Suppressor macrophage (primary cell): ENCODE measurements at regions not wholly inside any gene's neighbourhood (a gene's known extent, or its start where the extent isn't known, plus 50 kb on each side); places are given as distances from the start of the nearest gene placed in this dataset.
"Not testable (repeated sequence)": the region's sequence is repeated elsewhere in the genome, so short reads cannot be mapped to it uniquely, and the experiment has no call there.

Source experiments
- DNase-seq, 4 experiments: peaks; one replicate each; pipeline ENCODE4 v3.0.0-alpha.2; 2020 to 2022

- DNase-seq = not testable (repeated sequence)
Observed at GRCh38 chr9:64920147-64920546, 364.9 kb downstream of the FOXD4L5 start.

GRCh38 chr9:64888643-64889042, 396.4 kb downstream of the FOXD4L5 start:
- not testable (repeated sequence) for DNase-seq

- DNase-seq = peak; percentile 1 to 57 (median 40)
Observed at GRCh38 chr9:64870594-64870993, 414.4 kb downstream of the FOXD4L5 start.
